Activated T-cell treated with anti-CD3 and anti-CD28 coated beads, Interleukin-2, amount 50 U/mL, for 72 hours (primary cell): ENCODE measurements at regions not wholly inside any gene's neighbourhood (a gene's known extent, or its start where the extent isn't known, plus 50 kb on each side); places are given as distances from the start of the nearest gene placed in this dataset.
"Not testable (repeated sequence)": the region's sequence is repeated elsewhere in the genome, so short reads cannot be mapped to it uniquely, and the experiment has no call there.

Experiments
- ATAC-seq, 2 donors: fragments of 150-1000 bp; cut with Tn5 transposase; replicated peaks in 1 of 2; 2 replicates each; pipeline ENCODE4 v1.10.0; 2021; ENCODE audit warnings: moderate library complexity in 2 of 2, mild to moderate bottlenecking in 1 of 2
- DNase-seq, 2 donors: peaks; one replicate each; pipeline ENCODE4 v3.0.0; 2021 to 2022; ENCODE audit warnings: mixed read lengths in 1 of 2
- H3K27ac Mint-ChIP-seq: one replicate; pipeline ENCODE4 v1.8.0; 2022; ENCODE audit warnings: mild to moderate bottlenecking, moderate library complexity, mixed read lengths
- H3K27me3 Mint-ChIP-seq: one replicate; pipeline ENCODE4 v1.8.0; 2022; ENCODE audit warnings: low read depth, mixed read lengths
- H3K36me3 Mint-ChIP-seq, 2 donors: one replicate each; pipeline ENCODE4 v1.8.0; 2022; ENCODE audit warnings: mixed read lengths in 2 of 2, mild to moderate bottlenecking in 1 of 2; ENCODE audit not compliant: insufficient read depth in 2 of 2
- H3K4me1 Mint-ChIP-seq: one replicate; pipeline ENCODE4 v1.8.0; 2022; ENCODE audit warnings: low read depth, mixed read lengths
- H3K4me3 Mint-ChIP-seq, 2 donors: one replicate each; pipeline ENCODE4 v1.8.0; 2022; ENCODE audit warnings: mild to moderate bottlenecking in 2 of 2, mixed read lengths in 2 of 2, moderate library complexity in 2 of 2
- H3K9me3 Mint-ChIP-seq, 2 donors: one replicate each; pipeline ENCODE4 v1.8.0; 2022; ENCODE audit warnings: mixed read lengths in 2 of 2

DNA sequence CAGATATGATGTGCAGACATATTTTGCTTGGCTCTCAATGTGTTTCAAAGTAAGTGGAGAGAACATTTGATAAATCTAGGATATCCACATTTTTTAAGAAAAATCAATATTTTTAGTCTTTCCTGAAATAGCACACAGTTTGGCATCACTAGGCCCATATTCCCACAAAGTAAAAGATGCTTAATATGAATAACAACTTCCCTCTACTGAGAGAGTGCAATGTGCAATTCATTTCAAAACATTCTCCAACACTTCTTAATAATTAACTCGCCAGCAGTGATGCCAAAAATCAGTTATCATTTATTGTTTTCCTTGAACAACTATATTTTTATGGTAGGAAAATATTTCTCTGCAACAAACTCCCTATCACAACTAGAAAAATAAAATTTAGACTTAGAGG lies 800.2 kb upstream of the MBL2 start:
- H3K9me3 Mint-ChIP-seq = peaks cover 5 to 9% of the 10 kb centered on the region in 2 donors
- no peak overlapping the region for H3K27ac Mint-ChIP-seq
- no peak overlapping the region for H3K4me3 Mint-ChIP-seq
- no peak for ATAC-seq
- no peaks in the 10 kb centered on the region for H3K27me3 Mint-ChIP-seq
- H3K36me3 Mint-ChIP-seq = no peaks in the 10 kb centered on the region
- DNase-seq = no peak
- H3K4me1 Mint-ChIP-seq = no peaks in the 10 kb centered on the region

DNA sequence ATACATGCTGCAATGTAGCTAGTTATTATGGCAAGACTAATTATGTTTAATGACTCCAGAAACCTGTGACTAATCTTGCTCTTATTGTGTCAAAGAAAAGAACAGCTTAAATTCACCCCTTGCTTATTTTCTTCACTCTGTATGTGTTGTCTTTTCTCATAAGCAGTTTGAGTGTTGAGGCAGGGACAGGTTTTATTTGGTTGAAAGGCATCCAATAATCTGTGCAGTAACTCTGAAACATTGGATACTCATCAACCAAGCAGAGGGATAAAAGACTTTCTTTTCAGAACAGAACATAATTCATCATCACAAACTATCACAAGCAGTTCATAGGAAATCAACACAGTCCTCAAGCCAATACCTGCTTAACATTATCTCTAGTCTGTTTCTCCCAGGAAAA lies 797.6 kb upstream of the MBL2 start:
- Mint-ChIP-seq H3K4me1 (no peaks in the 10 kb centered on the region), H3K36me3 (no peaks in the 10 kb centered on the region), H3K27ac (no peak overlapping the region), H3K9me3 (peaks cover 9 to 15% of the 10 kb centered on the region in 2 donors), H3K4me3 (no peak overlapping the region), H3K27me3 (no peaks in the 10 kb centered on the region)
- no peak for DNase-seq
- ATAC-seq = no peak

- H3K27me3 Mint-ChIP-seq = no peaks in the 10 kb centered on the region
- DNase-seq = no peak
- H3K4me3 Mint-ChIP-seq = no peak overlapping the region
- no peak for ATAC-seq
- H3K36me3 Mint-ChIP-seq = no peaks in the 10 kb centered on the region
- peaks cover 9 to 16% of the 10 kb centered on the region in 2 donors for H3K9me3 Mint-ChIP-seq
- no peaks in the 10 kb centered on the region for H3K4me1 Mint-ChIP-seq
- H3K27ac Mint-ChIP-seq = no peak overlapping the region
Observed at GRCh38 chr10:53569455-53569854, 796.9 kb upstream of the MBL2 start.

DNA sequence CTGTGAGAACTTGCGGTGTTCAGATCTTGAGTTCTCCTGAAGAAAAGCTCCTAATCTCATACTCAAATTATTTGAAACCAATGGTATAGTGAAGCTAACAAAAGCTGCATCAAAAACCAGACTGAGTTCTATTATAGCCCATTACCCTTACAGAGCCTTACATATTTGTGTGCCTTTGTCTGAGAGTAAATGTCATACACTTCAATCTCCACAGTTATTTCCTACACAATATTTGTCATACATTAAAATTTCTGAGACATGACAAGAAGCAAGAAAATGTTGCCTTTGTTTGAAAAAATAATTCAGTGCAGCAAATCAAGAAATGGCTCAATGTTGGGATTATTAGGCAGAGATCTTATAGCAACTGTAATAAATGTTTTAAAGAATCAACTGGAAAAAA lies 776.1 kb upstream of the MBL2 start:
- no peaks in the 10 kb centered on the region for H3K36me3 Mint-ChIP-seq
- no peaks in the 10 kb centered on the region for H3K27me3 Mint-ChIP-seq
- DNase-seq (no peak), ATAC-seq (no peak)
- H3K27ac Mint-ChIP-seq = no peak overlapping the region
- H3K4me3 Mint-ChIP-seq = no peak overlapping the region
- no peaks in the 10 kb centered on the region for H3K4me1 Mint-ChIP-seq
- peaks cover 2 to 5% of the 10 kb centered on the region in 2 donors for H3K9me3 Mint-ChIP-seq

GRCh38 chr10:53547364-53547763 lies 774.8 kb upstream of the MBL2 start:
- Mint-ChIP-seq H3K27me3 (no peaks in the 10 kb centered on the region), H3K4me1 (no peaks in the 10 kb centered on the region), H3K36me3 (no peaks in the 10 kb centered on the region), H3K27ac (no peak overlapping the region), H3K9me3 (peaks cover 3 to 9% of the 10 kb centered on the region in 2 donors), H3K4me3 (no peak overlapping the region)
- no peak for DNase-seq
- no peak for ATAC-seq

GRCh38 chr10:53543410-53543809 lies 770.8 kb upstream of the MBL2 start:
- H3K36me3 Mint-ChIP-seq = no peaks in the 10 kb centered on the region
- no peaks in the 10 kb centered on the region for H3K27me3 Mint-ChIP-seq
- H3K4me1 Mint-ChIP-seq = no peaks in the 10 kb centered on the region
- no peak for DNase-seq
- ATAC-seq = no peak
- no peak overlapping the region for H3K27ac Mint-ChIP-seq
- no peak overlapping the region for H3K4me3 Mint-ChIP-seq
- H3K9me3 Mint-ChIP-seq = peaks cover 6 to 17% of the 10 kb centered on the region in 2 donors

GRCh38 chr10:53537508-53537907 lies 764.9 kb upstream of the MBL2 start:
- Mint-ChIP-seq H3K4me3 (no peak overlapping the region), H3K27me3 (no peaks in the 10 kb centered on the region), H3K36me3 (peaks cover 0 to 2% of the 10 kb centered on the region in 2 donors), H3K4me1 (no peaks in the 10 kb centered on the region), H3K9me3 (peaks cover 10 to 14% of the 10 kb centered on the region in 2 donors), H3K27ac (no peak overlapping the region)
- ATAC-seq (no peak), DNase-seq (no peak)

GRCh38 chr10:53536322-53536721 lies 763.7 kb upstream of the MBL2 start:
- H3K27ac Mint-ChIP-seq = no peak overlapping the region

DNA sequence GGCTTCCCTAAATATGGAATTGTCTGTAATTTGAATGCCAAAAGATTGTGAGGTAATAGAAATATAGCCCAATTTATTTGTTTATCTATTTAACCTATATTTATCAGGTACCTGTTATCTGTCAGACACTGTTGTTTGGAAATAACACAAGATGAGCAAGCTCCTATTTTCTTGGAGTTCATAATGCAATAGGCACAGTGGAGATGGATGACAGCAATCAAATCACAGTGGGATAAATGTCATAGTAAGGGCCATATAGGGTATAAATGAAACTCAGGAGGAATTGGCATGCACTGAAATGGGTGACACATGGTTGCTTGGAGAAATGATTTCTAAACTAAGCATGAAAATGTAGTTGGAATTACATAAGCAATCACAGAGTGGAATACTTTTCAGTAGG lies 761.8 kb upstream of the MBL2 start:
- no peak overlapping the region for H3K4me3 Mint-ChIP-seq
- ATAC-seq = no peak
- no peak for DNase-seq
- no peaks in the 10 kb centered on the region for H3K27me3 Mint-ChIP-seq
- H3K9me3 Mint-ChIP-seq = peaks cover 8% of the 10 kb centered on the region in 2 donors
- no peaks in the 10 kb centered on the region for H3K4me1 Mint-ChIP-seq
- H3K27ac Mint-ChIP-seq = no peak overlapping the region
- H3K36me3 Mint-ChIP-seq = peaks cover 0 to 2% of the 10 kb centered on the region in 2 donors

More at GRCh38 chr10:53536322-53536721, 763.7 kb upstream of the MBL2 start:
- DNase-seq (no peak), ATAC-seq (no peak)
- peaks cover 0 to 2% of the 10 kb centered on the region in 2 donors for H3K36me3 Mint-ChIP-seq
- H3K4me3 Mint-ChIP-seq = no peak overlapping the region
- no peaks in the 10 kb centered on the region for H3K27me3 Mint-ChIP-seq
- no peaks in the 10 kb centered on the region for H3K4me1 Mint-ChIP-seq
- H3K9me3 Mint-ChIP-seq = peaks cover 9 to 11% of the 10 kb centered on the region in 2 donors

GRCh38 chr10:53528974-53529373 lies 756.4 kb upstream of the MBL2 start:
- ATAC-seq = no peak
- Mint-ChIP-seq H3K36me3 (peaks cover 0 to 2% of the 10 kb centered on the region in 2 donors), H3K4me1 (no peaks in the 10 kb centered on the region)

DNA sequence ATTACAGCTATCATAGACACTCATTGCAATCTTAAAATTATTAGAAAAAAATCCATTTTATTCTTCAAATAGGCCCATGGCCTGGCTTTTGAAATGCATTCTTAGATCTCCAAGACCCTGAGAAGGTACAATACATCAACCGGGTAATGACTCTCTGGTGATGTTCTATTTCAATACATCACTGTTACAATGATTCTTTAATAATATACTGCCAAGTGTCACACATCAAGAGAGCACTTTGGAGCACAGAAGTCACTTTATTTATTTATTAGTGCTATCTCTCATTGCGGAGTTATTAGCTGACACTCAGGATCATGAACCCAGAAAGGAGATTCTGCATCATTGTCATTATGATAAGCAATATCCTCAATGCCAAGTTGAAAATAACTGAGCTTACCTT lies 748.5 kb upstream of the MBL2 start:
- no peaks in the 10 kb centered on the region for H3K27me3 Mint-ChIP-seq
- peaks cover 2 to 6% of the 10 kb centered on the region in 2 donors for H3K9me3 Mint-ChIP-seq
- no peaks in the 10 kb centered on the region for H3K4me1 Mint-ChIP-seq
- DNase-seq (no peak), ATAC-seq (no peak)
- no peak overlapping the region for H3K27ac Mint-ChIP-seq
- H3K36me3 Mint-ChIP-seq = no peaks in the 10 kb centered on the region
- no peak overlapping the region for H3K4me3 Mint-ChIP-seq

More at GRCh38 chr10:53528974-53529373, 756.4 kb upstream of the MBL2 start:
- Mint-ChIP-seq H3K9me3 (peaks cover 4 to 5% of the 10 kb centered on the region in 2 donors), H3K27ac (no peak overlapping the region), H3K27me3 (no peaks in the 10 kb centered on the region), H3K4me3 (no peak overlapping the region)
- no peak for DNase-seq

DNA sequence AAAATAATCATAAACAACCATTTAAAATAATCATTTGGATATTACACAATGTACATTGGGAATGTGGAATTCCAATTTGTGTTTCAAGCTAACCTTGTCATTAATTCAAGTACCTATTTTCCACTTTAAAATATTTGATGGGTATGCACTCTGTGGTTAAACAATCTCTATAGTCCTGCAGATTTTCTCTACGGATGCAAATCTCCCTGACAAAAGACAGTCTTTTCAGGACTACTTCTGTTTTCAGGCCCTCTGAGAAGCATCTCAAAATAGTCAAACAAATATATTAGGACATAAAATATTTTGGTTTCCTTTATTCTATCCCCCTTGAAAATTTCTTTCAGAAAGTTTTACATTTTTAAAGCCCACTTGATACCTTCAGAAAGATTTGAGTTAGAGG lies 735.6 kb upstream of the MBL2 start:
- H3K4me1 Mint-ChIP-seq = no peaks in the 10 kb centered on the region
- ATAC-seq = no peak
- H3K36me3 Mint-ChIP-seq = peaks cover 3% of the 10 kb centered on the region in 2 donors
- no peak overlapping the region for H3K4me3 Mint-ChIP-seq
- DNase-seq = no peak
- no peak overlapping the region for H3K27ac Mint-ChIP-seq
- H3K27me3 Mint-ChIP-seq = no peaks in the 10 kb centered on the region
- H3K9me3 Mint-ChIP-seq = peaks cover 11 to 17% of the 10 kb centered on the region in 2 donors

DNA sequence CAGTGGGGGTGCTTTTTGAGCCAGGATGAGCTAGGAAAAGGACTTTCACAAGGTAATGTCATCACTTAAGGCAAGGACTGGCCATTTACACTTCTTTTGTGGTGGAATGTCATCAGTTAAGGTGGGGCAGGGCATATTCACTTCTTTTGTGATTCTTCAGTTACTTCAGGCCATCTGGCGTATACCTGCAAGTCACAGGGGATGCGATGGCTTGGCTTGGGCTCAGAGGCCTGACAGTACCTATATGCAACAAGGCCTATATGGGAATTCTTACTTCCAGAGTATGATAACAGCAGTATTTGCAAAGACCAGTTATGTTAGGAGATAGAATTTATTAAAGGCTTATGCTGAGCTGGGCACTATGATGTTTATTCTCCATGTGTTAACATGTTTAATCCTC lies 731.9 kb upstream of the MBL2 start:
- H3K4me3 Mint-ChIP-seq = not testable (repeated sequence)

DNA sequence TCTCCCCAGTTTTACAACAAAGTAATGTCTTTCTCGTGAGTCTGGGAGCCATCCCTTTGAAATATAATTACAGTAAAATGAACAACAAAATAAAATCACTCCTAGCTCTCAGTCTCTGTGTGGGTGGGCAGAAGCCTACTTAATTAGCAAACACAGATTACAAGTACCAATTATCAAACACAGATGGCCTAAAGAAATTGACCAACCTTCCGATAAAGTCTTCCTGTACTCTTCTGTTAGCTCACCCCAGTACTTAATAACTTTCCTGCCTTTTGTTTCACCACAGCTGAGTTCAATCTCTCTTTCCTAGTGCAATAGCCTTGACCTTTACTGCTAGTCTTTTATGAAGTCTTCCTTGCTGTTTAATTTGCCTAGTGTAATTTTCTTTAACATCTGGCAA lies 719.2 kb upstream of the MBL2 start:
- H3K36me3 Mint-ChIP-seq = peaks cover 0 to 2% of the 10 kb centered on the region in 2 donors
- no peak for ATAC-seq

More for the DNA sequence above, 731.9 kb upstream of the MBL2 start:
- ATAC-seq, H3K27ac Mint-ChIP-seq, H3K27me3 Mint-ChIP-seq, DNase-seq, H3K4me1 Mint-ChIP-seq: not testable (repeated sequence)
- peaks cover 12 to 21% of the 10 kb centered on the region in 2 donors for H3K9me3 Mint-ChIP-seq
- peaks cover 0 to 10% of the 10 kb centered on the region in 2 donors for H3K36me3 Mint-ChIP-seq

More for the DNA sequence above, 719.2 kb upstream of the MBL2 start:
- Mint-ChIP-seq H3K27ac (no peak overlapping the region), H3K27me3 (no peaks in the 10 kb centered on the region), H3K9me3 (peaks cover 5 to 13% of the 10 kb centered on the region in 2 donors), H3K4me3 (no peak overlapping the region), H3K4me1 (no peaks in the 10 kb centered on the region)
- no peak for DNase-seq
